ENCODE measurements at regions not wholly inside any gene's neighbourhood (a gene's known extent, or its start where the extent isn't known, plus 50 kb on each side); places are given as distances from the start of the nearest gene placed in this dataset.
"Not testable (repeated sequence)": the region's sequence is repeated elsewhere in the genome, so short reads cannot be mapped to it uniquely, and the experiment has no call there.

GRCh38 chr13:44307844-44308243, 65.8 kb upstream of the SERP2 start:
- peaks cover 23% of the 10 kb centered on the region for H3K4me1 ChIP-seq
- no peak overlapping the region for H3K4me3 ChIP-seq
- no peak overlapping the region for H3K27ac ChIP-seq
- H3K36me3 ChIP-seq: no peaks in the 10 kb centered on the region
- no peaks in the 10 kb centered on the region for H3K27me3 ChIP-seq
- no peak for DNase-seq
- no peaks in the 10 kb centered on the region for H3K9me3 ChIP-seq (replicated peaks)

- H3K4me1 ChIP-seq: peaks cover 28% of the 10 kb centered on the region
- no peak for DNase-seq
- H3K27ac ChIP-seq: no peak overlapping the region
- no peak overlapping the region for H3K4me3 ChIP-seq
- H3K36me3 ChIP-seq: no peaks in the 10 kb centered on the region
- H3K27me3 ChIP-seq: no peaks in the 10 kb centered on the region
- no peaks in the 10 kb centered on the region for H3K9me3 ChIP-seq (replicated peaks)
Observed at GRCh38 chr13:44308352-44308751, 65.3 kb upstream of the SERP2 start.

DNA sequence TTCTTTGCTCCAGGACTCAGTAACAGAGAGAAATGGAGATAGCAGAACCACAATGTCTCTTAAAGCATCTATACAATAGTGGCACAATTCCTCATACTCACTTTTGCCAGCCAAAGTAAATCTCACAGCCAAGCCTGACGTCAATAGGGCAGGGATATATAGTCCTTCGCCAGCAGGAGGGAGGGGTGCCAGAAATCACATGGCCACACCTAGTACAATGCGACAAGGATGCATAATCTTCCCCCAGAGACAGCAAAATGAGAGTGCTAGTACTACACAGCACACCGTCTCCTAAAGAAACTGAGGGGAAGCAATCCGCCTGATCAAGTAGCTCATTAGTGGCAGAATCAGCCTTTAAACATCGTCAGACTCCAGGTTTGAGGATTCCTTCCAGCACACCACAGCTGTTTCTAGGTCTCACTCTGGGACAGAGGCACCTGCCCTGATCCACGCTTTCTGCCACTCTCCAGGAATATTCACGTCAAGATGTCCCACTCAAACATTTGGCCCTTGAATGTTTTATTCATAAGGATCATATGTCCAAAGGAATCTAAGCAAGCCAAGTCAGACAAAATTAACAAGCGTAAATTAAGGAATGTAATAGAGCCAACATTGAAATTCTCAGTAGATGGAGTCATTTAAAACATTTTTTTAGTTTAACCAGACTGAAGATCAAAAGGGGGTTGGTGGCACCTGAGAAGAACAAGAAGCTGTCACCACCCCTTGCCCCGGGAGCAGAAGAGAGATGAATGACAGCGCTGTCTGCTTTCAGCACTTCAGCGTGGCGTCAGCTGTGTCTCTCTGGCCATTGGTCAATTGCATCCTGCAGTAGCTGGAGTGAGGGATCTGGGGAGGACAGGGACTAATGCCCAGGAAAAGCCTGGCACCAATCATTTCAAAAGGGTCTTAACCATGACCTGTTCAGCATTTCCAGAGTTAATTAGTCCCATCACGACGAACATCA, 63.5 kb upstream of the SERP2 start:
- peak; percentile 36 to 59 for DNase-seq
- no peaks in the 10 kb centered on the region for H3K27me3 ChIP-seq

GRCh38 chr13:44311011-44311780, 62.4 kb upstream of the SERP2 start:
- H3K27me3 ChIP-seq: no peaks in the 10 kb centered on the region
- H3K36me3 ChIP-seq: no peaks in the 10 kb centered on the region
- H3K9me3 ChIP-seq (replicated peaks): no peaks in the 10 kb centered on the region
- no peak for DNase-seq
- H3K27ac ChIP-seq: no peak overlapping the region
- H3K4me1 ChIP-seq: peaks cover 40% of the 10 kb centered on the region
- H3K4me3 ChIP-seq: no peak overlapping the region

More for the DNA sequence above, 63.5 kb upstream of the SERP2 start:
- Histone ChIP-seq H3K36me3 (no peaks in the 10 kb centered on the region), H3K9me3 (replicated peaks) (no peaks in the 10 kb centered on the region), H3K4me3 (no peak overlapping the region), H3K4me1 (peaks cover 40% of the 10 kb centered on the region), H3K27ac (0 out of 2 replicates have a peak overlapping the region, but pooled peaks have one; percentile 13)

- Histone ChIP-seq H3K4me3 (no peak overlapping the region), H3K9me3 (replicated peaks) (no peaks in the 10 kb centered on the region), H3K27me3 (no peaks in the 10 kb centered on the region), H3K4me1 (peaks cover 40% of the 10 kb centered on the region), H3K27ac (peak overlapping the region; percentile 85; the same call in 1 of the 2 replicates), H3K36me3 (no peaks in the 10 kb centered on the region)
- DNase-seq: no peak
Observed at GRCh38 chr13:44312131-44312530, 61.5 kb upstream of the SERP2 start.

- DNase-seq: peak in 1 of 2 experiments; percentile 29
- Histone ChIP-seq H3K27ac (peak overlapping the region; percentile 85), H3K9me3 (replicated peaks) (no peaks in the 10 kb centered on the region), H3K36me3 (no peaks in the 10 kb centered on the region), H3K4me3 (no peak overlapping the region), H3K4me1 (peaks cover 48% of the 10 kb centered on the region), H3K27me3 (no peaks in the 10 kb centered on the region)
Observed at GRCh38 chr13:44312834-44313551, 60.6 kb upstream of the SERP2 start.

GRCh38 chr13:44313674-44314073, 60.0 kb upstream of the SERP2 start:
- Histone ChIP-seq H3K4me3 (no peak overlapping the region), H3K27me3 (no peaks in the 10 kb centered on the region), H3K27ac (peak overlapping the region; percentile 85), H3K4me1 (peaks cover 49% of the 10 kb centered on the region), H3K36me3 (no peaks in the 10 kb centered on the region), H3K9me3 (replicated peaks) (no peaks in the 10 kb centered on the region)
- peak; percentile 52 to 77 for DNase-seq

DNA sequence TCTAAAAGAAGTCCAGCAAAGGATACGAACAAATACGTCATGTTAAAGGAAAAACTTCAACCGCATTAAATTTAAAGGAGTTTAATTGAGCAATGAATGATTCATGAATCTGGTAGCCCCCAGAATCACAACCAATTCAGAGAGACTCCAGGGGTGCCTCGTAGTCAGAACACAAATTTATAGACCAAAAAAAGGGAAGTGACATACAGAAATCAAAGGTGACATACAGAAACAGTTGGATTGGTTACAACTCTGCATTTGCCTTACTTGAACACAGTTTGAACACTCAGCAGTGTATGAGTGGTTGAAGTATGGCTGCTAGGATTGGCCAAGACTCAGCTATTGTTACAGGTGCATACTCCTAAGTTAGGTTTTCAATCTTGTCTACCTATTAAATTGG, 59.5 kb upstream of the SERP2 start:
- H3K27ac ChIP-seq: peak overlapping the region; percentile 85
- not testable (repeated sequence) for H3K27me3 ChIP-seq; H3K9me3 ChIP-seq (replicated peaks); DNase-seq; H3K4me3 ChIP-seq; H3K36me3 ChIP-seq
- peaks cover 49% of the 10 kb centered on the region for H3K4me1 ChIP-seq

- Histone ChIP-seq H3K36me3 (no peaks in the 10 kb centered on the region), H3K9me3 (replicated peaks) (no peaks in the 10 kb centered on the region; the same call in 1 of the 2 replicates), H3K4me1 (peaks cover 32% of the 10 kb centered on the region), H3K27ac (peak overlapping the region; percentile 18; the same call in 1 of the 2 replicates), H3K4me3 (no peak overlapping the region), H3K27me3 (no peaks in the 10 kb centered on the region)
- DNase-seq: no peak
Observed at GRCh38 chr13:44317752-44318151, 55.9 kb upstream of the SERP2 start.

DNA sequence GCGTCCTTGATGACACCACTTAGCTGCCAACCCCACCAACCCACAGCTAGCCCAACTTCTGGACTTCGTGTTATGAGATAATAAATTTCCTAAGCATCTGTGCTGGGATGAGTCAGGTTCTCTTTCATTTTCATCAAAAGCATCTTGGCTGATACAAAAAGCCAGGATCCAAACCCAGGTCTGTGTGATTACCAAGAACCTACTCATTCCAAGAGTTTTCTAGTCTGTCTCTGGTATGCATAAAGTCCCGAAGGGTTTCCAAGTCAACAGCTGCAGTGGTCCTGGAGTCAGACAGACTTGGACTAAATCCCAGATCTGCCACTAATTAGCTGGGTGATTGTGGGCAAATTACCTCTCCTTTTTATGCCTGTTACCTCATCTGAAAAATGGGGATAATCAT, 55.5 kb upstream of the SERP2 start:
- Histone ChIP-seq H3K4me1 (peaks cover 28% of the 10 kb centered on the region), H3K27me3 (no peaks in the 10 kb centered on the region), H3K36me3 (no peaks in the 10 kb centered on the region), H3K27ac (peak overlapping the region; percentile 18; the same call in 1 of the 2 replicates), H3K9me3 (replicated peaks) (no peaks in the 10 kb centered on the region; the same call in 1 of the 2 replicates), H3K4me3 (no peak overlapping the region)
- peak; percentile 49 to 74 for DNase-seq

DNA sequence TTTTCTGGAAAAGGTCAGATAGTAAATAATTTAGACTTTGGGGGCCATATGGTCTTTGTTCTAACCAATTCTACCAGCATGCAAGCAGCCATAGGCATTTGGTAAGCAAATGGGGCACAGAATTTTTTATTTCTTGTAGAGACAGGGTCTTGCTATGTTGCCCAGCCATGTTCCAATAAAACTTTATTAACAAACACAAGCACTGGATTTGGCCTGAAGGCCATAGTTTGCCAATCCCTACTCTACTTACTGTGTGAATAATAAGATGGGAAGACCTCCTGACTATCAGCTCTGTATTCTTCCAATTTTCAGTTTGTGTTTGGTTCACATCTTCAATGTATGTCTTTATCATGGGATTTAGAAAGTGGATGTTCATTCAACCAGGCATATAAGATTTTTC, 53.0 kb upstream of the SERP2 start:
- Histone ChIP-seq H3K4me3 (no peak overlapping the region), H3K27ac (no peak overlapping the region), H3K36me3 (no peaks in the 10 kb centered on the region), H3K27me3 (no peaks in the 10 kb centered on the region), H3K4me1 (peaks cover 15% of the 10 kb centered on the region), H3K9me3 (replicated peaks) (no peaks in the 10 kb centered on the region; the same call in 1 of the 2 replicates)
- no peak for DNase-seq

- no peaks in the 10 kb centered on the region for H3K36me3 ChIP-seq
- no peak overlapping the region for H3K27ac ChIP-seq
- H3K4me1 ChIP-seq: peaks cover 15% of the 10 kb centered on the region
- H3K27me3 ChIP-seq: no peaks in the 10 kb centered on the region
- DNase-seq: no peak
- H3K9me3 ChIP-seq (replicated peaks): no peaks in the 10 kb centered on the region; the same call in 1 of the 2 replicates
- no peak overlapping the region for H3K4me3 ChIP-seq
Observed at GRCh38 chr13:44321961-44322360, 51.7 kb upstream of the SERP2 start.

DNA sequence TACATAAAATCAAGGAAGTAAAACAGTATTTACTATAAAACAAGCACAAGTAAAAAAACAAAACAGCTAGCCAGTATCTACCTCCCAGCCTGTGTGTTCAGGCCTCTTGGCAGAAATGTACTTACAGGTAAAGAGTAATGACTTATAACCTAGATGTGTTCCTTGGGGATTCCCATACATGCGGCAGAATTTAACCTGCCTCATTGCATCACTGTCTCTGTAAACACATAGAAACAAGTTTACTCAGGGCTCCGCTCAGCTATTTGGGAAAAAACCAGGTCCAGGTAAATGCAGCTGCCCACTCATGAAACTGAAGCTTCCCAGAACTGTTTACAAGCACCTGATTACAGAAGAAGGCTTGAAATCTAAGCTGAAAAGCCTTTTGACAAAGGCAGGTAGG, 50.7 kb upstream of the SERP2 start:
- Histone ChIP-seq H3K4me1 (peaks cover 7% of the 10 kb centered on the region), H3K27ac (no peak overlapping the region), H3K27me3 (no peaks in the 10 kb centered on the region), H3K4me3 (no peak overlapping the region), H3K9me3 (replicated peaks) (no peaks in the 10 kb centered on the region; the same call in 1 of the 2 replicates), H3K36me3 (no peaks in the 10 kb centered on the region)
- no peak for DNase-seq

GRCh38 chr13:44323754-44324153, 49.9 kb upstream of the SERP2 start:
- Histone ChIP-seq H3K27me3 (no peaks in the 10 kb centered on the region), H3K27ac (no peak overlapping the region), H3K4me3 (no peak overlapping the region), H3K9me3 (replicated peaks) (no peaks in the 10 kb centered on the region; the same call in 1 of the 2 replicates), H3K4me1 (peaks cover 5% of the 10 kb centered on the region), H3K36me3 (no peaks in the 10 kb centered on the region)
- no peak for DNase-seq

Data from SJCRH30 (cell line).